ENCODE measurements at regions not wholly inside any gene's neighbourhood (a gene's known extent, or its start where the extent isn't known, plus 50 kb on each side); places are given as distances from the start of the nearest gene placed in this dataset.

GRCh38 chr10:78643513-78643912 lies 425.3 kb upstream of the ZMIZ1 start:
- H3K27me3 ChIP-seq (replicated peaks in 1 of 4; ENCODE audit: control extremely low read depth in 1 of 4, control insufficient read depth in 3 of 4, insufficient read depth in 4 of 4, low read length in 3 of 4): no peaks in the 10 kb centered on the region
- POLR2A ChIA-PET: no interaction called here
- H2AFZ ChIP-seq (ENCODE audit: insufficient read depth, low read depth, low read length, poor library complexity, severe bottlenecking): no peak overlapping the region
- H3K27me3 Mint-ChIP-seq: peaks cover 5% of the 10 kb centered on the region
- no peak for ATAC-seq (ENCODE audit: low read depth)
- no peak overlapping the region for H3K9ac ChIP-seq (ENCODE audit: low read length)
- H3K9me3 ChIP-seq (ENCODE audit: control extremely low read depth in 1 of 3, control insufficient read depth in 2 of 3, insufficient read depth in 1 of 3, low read length in 2 of 3): no peaks in the 10 kb centered on the region
- H3K4me1 Mint-ChIP-seq: peaks cover 10% of the 10 kb centered on the region
- H3K4me1 ChIP-seq (ENCODE audit: control insufficient read depth in 2 of 2, insufficient read depth in 2 of 2, low read length in 2 of 2): peaks cover 0 to 14% of the 10 kb centered on the region in 2 donors
- H3K79me2 ChIP-seq (ENCODE audit: control insufficient read depth, insufficient read depth, low read length): no peaks in the 10 kb centered on the region
- TF ChIP-seq EZH2 (IDR thresholded peaks at IDR 0.05; ENCODE audit: borderline replicate concordance, insufficient read depth, low read depth, low read length, poor library complexity, severe bottlenecking) (no peak), CTCF (IDR thresholded peaks at IDR 0.05) (no peak)
- no peak overlapping the region for H3K27ac ChIP-seq (ENCODE audit: low read length in 2 of 2)
- DNase-seq: no peak
- no peak overlapping the region for H3K4me3 Mint-ChIP-seq
- H3K36me3 ChIP-seq (replicated peaks in 1 of 2; ENCODE audit: control extremely low read depth in 1 of 2, control insufficient read depth in 1 of 2, extremely low read depth in 1 of 2, insufficient read depth in 2 of 2, low read length in 1 of 2): no peaks in the 10 kb centered on the region
- WGBS (ENCODE audit: insufficient coverage): 95% methylated on average over 4 of the region's 4 CpGs
- no peaks in the 10 kb centered on the region for H4K20me1 ChIP-seq (ENCODE audit: control insufficient read depth, insufficient read depth, low read length, poor library complexity, severe bottlenecking)
- CTCF ChIA-PET: no interaction called here
- peaks cover 7% of the 10 kb centered on the region for H3K9me3 Mint-ChIP-seq (ENCODE audit: insufficient read depth)
- no peak overlapping the region for H3K4me2 ChIP-seq (replicated peaks; ENCODE audit: low read depth, low read length, poor library complexity, severe bottlenecking)
- H3K4me3 ChIP-seq (ENCODE audit: control extremely low read depth in 1 of 5, extremely low read depth in 1 of 5, insufficient read depth in 1 of 5, low read depth in 2 of 5, low read length in 4 of 5): no peak overlapping the region
- intact Hi-C loops (cut with micrococcal nuclease): no loop called here
- H3K27ac Mint-ChIP-seq: no peak overlapping the region

- Histone ChIP-seq H3K9me3 (ENCODE audit: control extremely low read depth in 1 of 3, control insufficient read depth in 2 of 3, insufficient read depth in 1 of 3, low read length in 2 of 3) (no peaks in the 10 kb centered on the region), H3K27ac (ENCODE audit: low read length in 2 of 2) (no peak overlapping the region), H3K9ac (ENCODE audit: low read length) (no peak overlapping the region), H4K20me1 (ENCODE audit: control insufficient read depth, insufficient read depth, low read length, poor library complexity, severe bottlenecking) (no peaks in the 10 kb centered on the region), H3K4me1 (ENCODE audit: control insufficient read depth in 2 of 2, insufficient read depth in 2 of 2, low read length in 2 of 2) (peaks cover 0 to 14% of the 10 kb centered on the region in 2 donors), H3K4me3 (ENCODE audit: control extremely low read depth in 1 of 5, extremely low read depth in 1 of 5, insufficient read depth in 1 of 5, low read depth in 2 of 5, low read length in 4 of 5) (no peak overlapping the region), H3K27me3 (replicated peaks in 1 of 4; ENCODE audit: control extremely low read depth in 1 of 4, control insufficient read depth in 3 of 4, insufficient read depth in 4 of 4, low read length in 3 of 4) (no peaks in the 10 kb centered on the region), H3K4me2 (replicated peaks; ENCODE audit: low read depth, low read length, poor library complexity, severe bottlenecking) (no peak overlapping the region), H2AFZ (ENCODE audit: insufficient read depth, low read depth, low read length, poor library complexity, severe bottlenecking) (no peak overlapping the region), H3K79me2 (ENCODE audit: control insufficient read depth, insufficient read depth, low read length) (no peaks in the 10 kb centered on the region), H3K36me3 (replicated peaks in 1 of 2; ENCODE audit: control extremely low read depth in 1 of 2, control insufficient read depth in 1 of 2, extremely low read depth in 1 of 2, insufficient read depth in 2 of 2, low read length in 1 of 2) (no peaks in the 10 kb centered on the region)
- no peak for ATAC-seq (ENCODE audit: low read depth)
- TF ChIP-seq CTCF (IDR thresholded peaks at IDR 0.05): no peak
- TF ChIP-seq EZH2 (IDR thresholded peaks at IDR 0.05; ENCODE audit: borderline replicate concordance, insufficient read depth, low read depth, low read length, poor library complexity, severe bottlenecking): no peak
- DNase-seq: no peak
- CTCF ChIA-PET: no interaction called here
- 100% methylated on average over 1 of the region's 2 CpGs for WGBS (ENCODE audit: insufficient coverage)
- peaks cover 8% of the 10 kb centered on the region for H3K27me3 Mint-ChIP-seq
- POLR2A ChIA-PET: no interaction called here
- peaks cover 10% of the 10 kb centered on the region for H3K4me1 Mint-ChIP-seq
- H3K27ac Mint-ChIP-seq: no peak overlapping the region
- peaks cover 7% of the 10 kb centered on the region for H3K9me3 Mint-ChIP-seq (ENCODE audit: insufficient read depth)
- intact Hi-C loops (cut with micrococcal nuclease): no loop called here
- H3K4me3 Mint-ChIP-seq: no peak overlapping the region
Observed at GRCh38 chr10:78644550-78644949, 424.2 kb upstream of the ZMIZ1 start.
